Right atrium auricular region (tissue), 2 donors: ENCODE measurements at regions not wholly inside any gene's neighbourhood (a gene's known extent, or its start where the extent isn't known, plus 50 kb on each side); places are given as distances from the start of the nearest gene placed in this dataset.

Source experiments
- DNase-seq: peaks from one replicate; pipeline ENCODE4 v3.0.0-alpha.2; 2019; ENCODE audit warnings: low spot score
- H3K27ac ChIP-seq, 2 donors: fragments of 200-600 bp; sonication (generic); 1 replicate in 1 of 2; 2 replicates in 1 of 2; pipeline ENCODE4 v1.5.1; 2016 to 2019
- H3K27me3 ChIP-seq, 2 donors: fragments of 200-600 bp; sonication (generic); one replicate each; pipeline versions ENCODE4 v1.5.1 to v1.6.0; 2017 to 2019
- H3K36me3 ChIP-seq: fragments of 200-600 bp; sonication (generic); one replicate; pipeline ENCODE4 v1.5.1; 2016
- H3K4me1 ChIP-seq, 2 donors: fragments of 200-600 bp; sonication (generic); one replicate each; pipeline versions ENCODE4 v1.5.1 to v1.6.0; 2017 to 2019
- H3K4me3 ChIP-seq, 2 donors: fragments of 200-600 bp; sonication (generic); 1 replicate in 1 of 2; 2 replicates in 1 of 2; pipeline ENCODE4 v1.5.1; 2017 to 2019; ENCODE audit warnings: mild to moderate bottlenecking in 1 of 2, moderate library complexity in 1 of 2
- H3K9me3 ChIP-seq, 2 donors: fragments of 200-600 bp; sonication (generic); one replicate each; pipeline ENCODE4 v1.5.1; 2019
- CTCF ChIP-seq, 2 donors: fragments of 200-600 bp; sonication (generic); IDR thresholded peaks; one replicate each; pipeline ENCODE4 v1.5.1; 2019; ENCODE audit warnings: antibody characterized with exemption in 2 of 2

GRCh38 chr18:68072744-68073143 is 556.2 kb upstream of the DSEL start:
- Histone ChIP-seq H3K27ac (no peak overlapping the region), H3K9me3 (no peaks in the 10 kb centered on the region), H3K27me3 (no peaks in the 10 kb centered on the region), H3K4me1 (no peaks in the 10 kb centered on the region), H3K4me3 (no peak overlapping the region), H3K36me3 (no peaks in the 10 kb centered on the region)
- DNase-seq: no peak
- TF ChIP-seq CTCF (IDR thresholded peaks at IDR 0.05): no peak

GRCh38 chr18:68060871-68061270 is 544.4 kb upstream of the DSEL start:
- TF ChIP-seq CTCF (IDR thresholded peaks at IDR 0.05): no peak
- peaks cover 0 to 7% of the 10 kb centered on the region in 2 donors for H3K9me3 ChIP-seq
- no peak overlapping the region for H3K4me3 ChIP-seq
- H3K27me3 ChIP-seq: no peaks in the 10 kb centered on the region
- no peaks in the 10 kb centered on the region for H3K4me1 ChIP-seq
- no peak for DNase-seq
- H3K36me3 ChIP-seq: no peaks in the 10 kb centered on the region
- H3K27ac ChIP-seq: no peak overlapping the region

- no peak overlapping the region for H3K4me3 ChIP-seq
- H3K9me3 ChIP-seq: no peaks in the 10 kb centered on the region
- H3K4me1 ChIP-seq: no peaks in the 10 kb centered on the region
Measured at GRCh38 chr18:68056936-68057335, 540.4 kb upstream of the DSEL start.

GRCh38 chr18:68054669-68055068 is 538.1 kb upstream of the DSEL start:
- Histone ChIP-seq H3K36me3 (no peaks in the 10 kb centered on the region), H3K27me3 (no peaks in the 10 kb centered on the region), H3K9me3 (no peaks in the 10 kb centered on the region), H3K27ac (no peak overlapping the region), H3K4me3 (no peak overlapping the region), H3K4me1 (no peaks in the 10 kb centered on the region)
- TF ChIP-seq CTCF (IDR thresholded peaks at IDR 0.05): no peak
- DNase-seq: no peak

More at GRCh38 chr18:68056936-68057335, 540.4 kb upstream of the DSEL start:
- Histone ChIP-seq H3K27me3 (no peaks in the 10 kb centered on the region), H3K27ac (no peak overlapping the region), H3K36me3 (no peaks in the 10 kb centered on the region)
- no peak for TF ChIP-seq CTCF (IDR thresholded peaks at IDR 0.05)
- no peak for DNase-seq

- no peak for DNase-seq
- Histone ChIP-seq H3K27me3 (no peaks in the 10 kb centered on the region), H3K9me3 (no peaks in the 10 kb centered on the region), H3K27ac (no peak overlapping the region), H3K4me1 (no peaks in the 10 kb centered on the region), H3K4me3 (no peak overlapping the region), H3K36me3 (no peaks in the 10 kb centered on the region)
- no peak for TF ChIP-seq CTCF (IDR thresholded peaks at IDR 0.05)
Measured at GRCh38 chr18:68053290-68053689, 536.8 kb upstream of the DSEL start.

GRCh38 chr18:68041327-68041726 is 524.8 kb upstream of the DSEL start:
- Histone ChIP-seq H3K27ac (no peak overlapping the region), H3K9me3 (no peaks in the 10 kb centered on the region), H3K4me3 (no peak overlapping the region), H3K27me3 (no peaks in the 10 kb centered on the region), H3K4me1 (no peaks in the 10 kb centered on the region), H3K36me3 (no peaks in the 10 kb centered on the region)
- no peak for TF ChIP-seq CTCF (IDR thresholded peaks at IDR 0.05)
- no peak for DNase-seq
